ENCODE measurements at regions not wholly inside any gene's neighbourhood (a gene's known extent, or its start where the extent isn't known, plus 50 kb on each side); places are given as distances from the start of the nearest gene placed in this dataset.

GRCh38 chr2:7795778-7796563 is 878.8 kb downstream of the RNF144A start:
- TF ChIP-seq CTCF (IDR thresholded peaks at IDR 0.05) (no peak), EP300 (IDR thresholded peaks at IDR 0.05) (no peak), POLR2A (IDR thresholded peaks at IDR 0.05; ENCODE audit: low read depth) (no peak), POLR2AphosphoS5 (IDR thresholded peaks at IDR 0.05) (no peak)

Data from esophagus muscularis mucosa (tissue), 4 donors.